Activated T-cell treated with anti-CD3 and anti-CD28 coated beads for 48 hours (primary cell): ENCODE measurements at regions not wholly inside any gene's neighbourhood (a gene's known extent, or its start where the extent isn't known, plus 50 kb on each side); places are given as distances from the start of the nearest gene placed in this dataset.
"Not testable (repeated sequence)": the region's sequence is repeated elsewhere in the genome, so short reads cannot be mapped to it uniquely, and the experiment has no call there.

Experiments
- DNase-seq: peaks from one replicate; pipeline ENCODE4 v3.0.0-alpha.2; 2020; ENCODE audit warnings: low read depth

DNA sequence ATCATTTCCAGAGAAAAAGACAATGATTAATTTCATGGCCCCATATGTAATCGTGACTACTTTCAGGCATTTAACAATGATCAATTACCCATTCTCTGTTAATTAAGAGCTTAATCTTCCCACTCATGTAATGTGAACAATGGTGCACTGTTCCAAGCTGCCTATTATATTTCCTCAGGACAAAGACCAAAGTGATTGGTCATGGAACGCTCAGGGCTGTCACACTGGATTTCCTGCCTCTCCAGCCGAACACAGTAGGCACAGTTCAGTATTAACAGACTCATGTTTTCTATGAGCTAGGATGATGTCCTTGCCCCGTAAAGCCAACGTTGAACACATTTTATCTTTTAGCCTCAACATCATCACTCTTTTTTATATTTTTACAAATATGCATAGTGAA is 142.7 kb upstream of the FZD8 start:
- DNase-seq, result no peak

DNA sequence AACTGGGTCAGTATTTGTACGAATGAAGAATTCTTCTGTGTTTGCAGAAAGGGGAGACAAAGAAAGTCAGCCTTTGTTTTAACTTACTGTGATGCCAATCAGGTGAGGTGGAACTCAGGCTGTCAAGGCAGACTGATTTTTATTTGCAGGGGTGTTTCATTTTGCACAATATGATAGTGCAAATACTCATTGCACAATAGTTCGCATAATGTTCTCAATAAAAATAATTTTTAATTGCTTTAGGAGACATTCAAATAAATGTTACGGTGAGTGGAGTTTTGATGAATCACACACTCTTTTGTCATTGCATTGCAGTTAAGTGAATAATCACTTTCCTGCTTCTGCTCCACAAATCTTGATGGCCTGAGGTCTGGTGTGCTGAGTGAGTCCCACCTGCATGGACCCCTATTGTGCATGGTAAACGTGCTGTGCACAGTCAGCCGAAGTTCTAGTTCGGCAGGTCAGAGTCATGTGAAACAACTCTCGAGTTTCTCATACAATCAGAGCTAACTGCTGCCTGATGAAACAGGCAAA is 141.3 kb upstream of the FZD8 start:
- DNase-seq, result no peak

- DNase-seq, result no peak
Observed at GRCh38 chr10:35781643-35782035, 139.5 kb upstream of the FZD8 start.

- no peak for DNase-seq
Observed at GRCh38 chr10:35780970-35781642, 139.0 kb upstream of the FZD8 start.

DNA sequence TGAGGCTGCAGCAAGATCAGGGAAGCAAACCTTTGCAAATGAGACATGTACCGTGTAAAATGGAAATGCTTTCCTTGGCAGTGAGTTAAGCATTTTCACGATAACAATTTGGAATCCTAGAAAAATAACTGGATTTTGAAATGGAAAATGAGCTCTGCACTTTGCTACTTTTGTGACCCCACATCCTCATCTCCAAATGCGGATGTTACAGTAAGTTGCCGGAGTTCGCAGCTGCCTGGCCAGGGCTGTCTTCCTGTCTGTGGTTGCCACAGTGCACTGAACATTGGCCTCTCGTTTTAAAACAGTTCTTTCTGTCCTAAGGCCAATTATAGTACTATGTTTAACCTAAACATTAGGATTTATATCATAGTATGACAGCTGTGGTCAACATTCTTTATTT is 136.2 kb upstream of the FZD8 start:
- no peak for DNase-seq

GRCh38 chr10:35776557-35776956 is 134.5 kb upstream of the FZD8 start:
- DNase-seq, result not testable (repeated sequence)

DNA sequence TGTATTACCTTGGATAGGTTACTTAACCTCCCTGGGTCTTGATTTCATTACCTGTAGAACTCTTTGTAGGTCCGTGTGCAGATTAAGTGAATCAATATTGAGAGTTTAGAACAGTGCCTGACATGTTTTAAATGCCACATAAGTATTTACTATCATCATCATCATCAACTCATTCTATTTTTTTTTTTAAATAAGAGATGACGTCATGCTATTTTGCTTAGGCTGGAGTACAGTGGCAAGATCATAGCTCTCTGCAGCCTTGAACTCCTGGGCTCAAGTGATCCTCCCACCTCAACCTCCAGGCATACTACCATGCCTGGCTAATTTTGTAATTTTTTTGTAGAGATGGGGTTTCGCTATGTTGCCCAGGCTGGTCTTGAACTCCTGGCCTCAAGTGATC is 132.0 kb upstream of the FZD8 start:
- DNase-seq, result no peak

DNA sequence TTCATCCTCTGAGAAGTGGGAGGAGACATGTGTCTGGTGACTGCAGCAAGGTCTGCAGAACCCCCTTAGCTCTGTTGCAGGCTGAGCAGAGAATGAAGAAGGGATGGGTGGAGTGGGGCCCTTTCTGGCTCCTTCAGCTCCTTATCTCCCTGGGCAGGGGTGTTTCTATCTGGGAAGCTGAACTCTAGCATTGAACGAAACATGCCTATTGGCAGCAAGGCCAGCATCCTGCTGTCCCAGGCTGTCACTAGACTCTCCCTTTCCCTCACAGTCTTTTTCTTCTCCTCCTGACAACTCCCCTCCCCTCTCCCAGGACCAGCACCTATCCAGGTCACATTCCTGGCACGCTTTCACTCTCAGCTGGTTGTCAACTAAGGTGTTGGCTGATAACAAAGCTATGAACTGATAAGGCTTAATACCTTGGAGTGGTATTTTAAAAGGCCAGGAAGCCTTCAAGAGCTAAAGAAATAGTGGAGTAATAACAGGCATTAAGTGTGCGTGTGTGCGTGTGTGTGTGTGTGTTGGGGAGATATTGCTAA is 128.8 kb upstream of the FZD8 start:
- no peak for DNase-seq

GRCh38 chr10:35769795-35770194 is 127.7 kb upstream of the FZD8 start:
- DNase-seq, result no peak

GRCh38 chr10:35768731-35769130 is 126.6 kb upstream of the FZD8 start:
- DNase-seq, result no peak

DNA sequence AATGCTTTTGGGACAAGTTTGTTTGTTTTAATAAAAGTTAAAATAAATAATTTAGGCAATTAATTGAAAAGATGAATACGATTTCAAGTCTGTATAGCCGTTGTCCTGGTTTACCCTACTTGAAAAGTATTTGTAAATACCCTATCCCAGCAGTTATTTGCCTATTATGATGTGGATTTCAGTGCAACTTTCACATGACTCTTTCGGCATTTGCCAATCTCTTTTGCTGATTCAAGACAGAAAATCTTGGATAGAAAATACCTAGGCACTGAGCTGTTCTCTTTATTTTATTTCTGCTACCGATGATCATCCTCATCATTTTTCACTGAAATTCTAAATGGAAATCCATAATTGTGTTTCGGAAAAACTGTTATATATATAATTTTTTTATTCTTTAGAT is 125.9 kb upstream of the FZD8 start:
- no peak for DNase-seq

GRCh38 chr10:35765996-35766395 is 123.9 kb upstream of the FZD8 start:
- no peak for DNase-seq

GRCh38 chr10:35765066-35765527 is 123.0 kb upstream of the FZD8 start:
- DNase-seq, result no peak

GRCh38 chr10:35762311-35763030 is 120.4 kb upstream of the FZD8 start:
- no peak for DNase-seq

DNA sequence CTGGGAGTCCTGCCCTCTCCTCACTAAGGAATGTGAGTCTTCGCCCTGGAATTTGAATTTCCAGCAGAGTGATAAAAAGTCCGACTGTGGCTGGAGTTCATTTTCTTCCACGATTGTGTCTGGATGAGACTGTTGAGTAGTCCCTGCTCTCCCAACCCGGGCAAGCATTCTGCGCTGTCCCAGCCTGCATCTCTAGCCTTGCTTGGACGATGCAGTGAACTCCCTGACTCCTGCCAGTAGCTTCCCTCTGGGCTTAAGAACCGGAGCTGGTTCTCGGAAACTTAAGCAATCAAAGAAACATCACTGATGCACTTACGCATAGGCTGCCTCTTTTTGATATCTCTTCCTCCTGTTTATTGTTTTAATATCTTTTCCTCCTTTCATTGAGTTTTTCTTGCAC is 116.0 kb upstream of the FZD8 start:
- no peak for DNase-seq

- DNase-seq, result no peak
Observed at GRCh38 chr10:35754519-35754918, 112.4 kb upstream of the FZD8 start.

- no peak for DNase-seq
Observed at GRCh38 chr10:35752469-35753461, 110.7 kb upstream of the FZD8 start.

DNA sequence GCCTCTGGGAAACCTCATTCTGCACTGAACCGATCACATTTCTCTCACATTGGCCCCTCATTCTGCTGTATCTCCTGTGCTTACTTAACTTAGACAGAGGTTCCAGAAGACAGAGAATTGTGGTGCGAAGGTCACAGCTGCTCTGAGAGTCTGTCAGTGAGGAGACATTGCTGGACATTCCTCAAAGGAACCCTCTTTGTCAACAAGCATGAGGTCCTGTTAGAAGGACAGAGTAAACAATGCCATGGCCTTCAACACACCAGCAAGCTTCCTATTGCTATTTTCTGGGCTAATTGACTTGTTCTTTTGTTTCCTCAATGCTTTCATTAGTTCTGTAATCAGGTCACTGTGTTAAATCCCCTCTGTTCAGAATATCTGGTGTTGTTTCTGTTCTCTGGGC is 109.3 kb upstream of the FZD8 start:
- DNase-seq, result no peak

- no peak for DNase-seq
Observed at GRCh38 chr10:35749230-35749629, 107.1 kb upstream of the FZD8 start.

DNA sequence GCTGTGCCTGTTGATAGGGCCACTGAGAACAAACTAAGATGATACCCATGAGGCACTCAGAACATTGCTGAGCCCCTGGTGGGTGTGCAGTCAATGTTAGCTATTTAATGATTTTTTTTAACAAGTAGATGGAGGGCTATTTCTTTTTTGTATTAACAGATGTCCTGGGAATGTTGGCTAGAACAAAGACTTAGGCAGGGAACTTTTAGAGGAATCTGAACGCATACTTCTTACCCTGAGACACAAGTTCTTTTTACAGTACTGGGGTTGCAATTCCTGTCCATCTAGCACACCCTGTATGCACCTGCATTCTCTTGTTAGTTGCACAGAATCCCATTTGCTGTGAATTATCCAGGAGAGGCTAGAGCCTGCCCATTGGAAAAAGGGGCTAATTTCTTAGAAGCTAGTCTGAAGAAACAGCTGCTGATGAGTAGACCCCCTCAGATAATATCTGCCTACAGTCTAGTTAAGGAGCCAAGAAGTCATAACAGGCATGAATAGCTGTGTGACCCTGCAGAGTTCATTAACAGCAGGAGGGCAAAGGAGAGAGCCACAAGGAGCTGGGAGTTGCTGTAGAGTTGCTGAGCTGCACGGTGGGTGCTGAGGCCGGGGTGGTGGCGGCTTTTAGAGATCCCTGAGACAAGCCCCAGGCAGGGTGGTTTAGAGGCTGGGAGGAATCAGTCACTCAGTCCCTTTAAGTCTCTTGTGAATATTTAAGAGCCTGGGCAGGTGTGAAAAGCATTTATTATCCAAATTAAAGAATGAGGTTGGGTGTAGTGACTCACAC is 103.7 kb upstream of the FZD8 start:
- no peak for DNase-seq

DNA sequence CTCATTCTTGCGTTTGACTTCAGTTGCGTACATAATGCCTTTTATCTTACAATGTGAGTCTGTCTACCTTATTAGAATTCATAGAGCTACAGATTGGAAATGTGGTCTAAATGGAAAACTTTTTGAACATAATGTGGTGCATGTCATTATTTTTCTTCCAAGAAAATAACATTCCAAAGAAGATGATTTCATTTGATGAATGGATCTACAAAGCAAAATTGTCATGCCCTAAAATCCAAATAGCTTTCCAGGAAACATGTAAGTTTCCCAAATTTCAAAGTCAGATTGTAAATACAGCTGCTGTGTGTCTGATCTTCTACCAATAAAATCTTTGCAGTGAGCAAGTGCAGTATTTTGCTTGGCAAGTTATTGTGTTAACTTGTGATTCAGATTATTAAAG is 101.8 kb upstream of the FZD8 start:
- no peak for DNase-seq
